ENCODE measurements at regions not wholly inside any gene's neighbourhood (a gene's known extent, or its start where the extent isn't known, plus 50 kb on each side); places are given as distances from the start of the nearest gene placed in this dataset.

DNA sequence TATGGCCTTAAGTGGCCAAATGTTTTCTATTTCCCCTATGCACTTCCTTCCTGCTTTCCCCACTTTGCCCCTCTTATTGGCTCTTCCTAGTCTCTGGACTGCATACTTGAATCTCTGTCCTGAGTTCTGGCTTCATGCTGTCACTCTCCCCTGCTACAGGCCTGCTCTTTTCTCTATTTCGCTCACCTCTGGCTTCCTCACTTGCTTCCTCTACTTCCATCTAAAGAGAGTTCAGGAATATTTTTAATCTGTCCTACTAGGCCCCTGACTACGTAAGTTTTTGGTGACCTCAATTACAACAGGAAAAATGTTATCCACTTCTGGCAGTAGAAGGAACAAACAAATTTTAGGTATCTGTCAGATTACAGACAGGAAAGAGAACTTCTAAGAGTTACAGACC, 65.7 kb upstream of the WDR17 start:
- no peak for DNase-seq (ENCODE audit: missing footprints)
- no peak for ATAC-seq
- intact Hi-C loops (cut with DNase I), result no loop called here

DNA sequence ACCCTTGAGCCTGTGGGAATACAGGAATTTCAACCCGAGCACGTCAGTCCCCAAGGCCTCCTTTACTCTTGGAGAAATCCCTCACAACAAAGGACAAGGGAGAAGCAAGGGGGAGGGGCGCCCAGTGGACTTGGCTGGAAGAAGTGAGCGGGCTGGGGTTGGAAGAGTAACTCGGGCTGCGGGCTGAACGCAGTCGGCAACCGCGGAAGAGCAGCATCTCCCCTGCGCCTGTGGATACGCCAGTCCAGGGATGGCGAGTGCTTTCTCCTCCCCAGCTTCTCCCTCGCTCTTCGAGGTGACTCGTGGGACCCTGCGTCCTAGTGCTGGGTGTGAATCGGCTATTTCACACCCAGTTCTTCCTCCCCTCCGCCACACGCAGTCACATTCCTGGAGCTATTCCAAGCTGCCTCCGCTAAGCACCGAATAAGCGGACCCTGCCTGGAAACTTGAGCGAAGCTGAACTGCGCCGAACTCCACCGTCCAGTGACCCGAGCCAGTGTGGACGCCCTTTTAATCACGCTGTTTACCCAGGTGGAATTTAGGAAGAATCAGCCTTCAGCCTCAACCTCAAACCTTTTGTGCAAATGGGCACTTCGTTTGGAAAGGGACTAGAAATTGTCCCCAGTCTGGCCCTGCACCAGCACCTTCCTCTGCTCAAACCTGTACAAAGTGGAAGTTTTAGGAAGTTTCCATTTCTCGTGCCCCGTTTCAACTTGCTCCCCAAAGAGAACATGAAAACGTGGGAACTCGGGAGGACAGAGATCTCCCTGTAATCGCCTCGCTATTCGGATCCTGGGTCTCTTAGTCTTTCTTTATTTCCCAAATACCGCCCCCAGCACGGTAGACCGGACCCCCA, 64.3 kb upstream of the WDR17 start:
- DNase-seq (ENCODE audit: missing footprints) (no peak), ATAC-seq (no peak)
- intact Hi-C loops (cut with DNase I), result no loop called here

DNA sequence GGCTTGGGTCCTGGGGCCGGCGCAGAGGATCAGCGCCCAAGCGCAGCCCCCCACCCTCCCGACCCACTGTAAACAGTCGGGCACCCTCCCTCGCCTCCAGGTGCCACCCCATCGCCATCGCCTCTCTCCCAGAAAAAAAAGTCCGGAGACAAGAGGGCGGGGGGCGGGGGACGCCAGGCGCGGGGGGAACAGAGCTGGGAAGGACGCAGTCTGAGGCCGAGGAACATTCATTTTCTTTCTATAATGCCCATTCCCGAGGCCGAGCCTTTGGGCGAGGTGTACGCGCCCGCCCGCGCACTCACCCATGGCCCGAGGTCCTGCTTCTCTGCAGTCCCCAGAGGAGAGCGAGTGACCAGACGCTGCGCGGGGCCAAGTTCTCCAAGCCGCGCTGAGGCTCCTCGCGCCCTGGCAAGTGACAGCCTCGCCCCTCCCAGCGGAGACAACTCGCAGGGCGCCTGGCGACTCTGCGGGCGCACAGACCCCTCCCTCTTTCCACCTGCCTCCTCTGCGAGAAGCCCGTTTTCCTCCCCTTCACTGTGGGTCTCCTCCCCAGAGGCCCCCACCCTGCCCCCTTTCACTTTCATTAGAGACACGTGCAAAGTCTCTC, 63.5 kb upstream of the WDR17 start:
- no peak for ATAC-seq
- intact Hi-C loops (cut with DNase I), result no loop called here
- no peak for DNase-seq (ENCODE audit: missing footprints)

DNA sequence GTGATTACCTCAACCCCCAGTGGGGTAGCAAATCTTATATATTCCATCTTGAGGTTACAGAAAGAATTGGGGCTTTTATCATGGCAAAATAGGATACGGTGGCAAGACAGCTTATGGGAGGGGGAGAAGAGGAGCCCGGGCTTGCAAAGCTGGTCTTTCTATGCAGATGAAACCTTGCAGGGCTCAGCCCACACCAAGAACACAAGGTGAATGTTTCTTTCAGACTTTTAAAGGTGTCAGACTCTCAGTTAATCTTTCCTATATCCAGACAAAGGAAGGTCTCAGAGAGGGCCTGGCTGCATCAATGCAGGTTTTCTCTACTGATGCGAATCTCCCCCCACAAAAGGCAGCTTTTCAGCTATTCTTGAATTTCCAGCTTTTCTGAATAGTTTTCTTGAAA, 59.9 kb upstream of the WDR17 start:
- intact Hi-C loops (cut with DNase I), result no loop called here
- DNase-seq (ENCODE audit: missing footprints) (no peak), ATAC-seq (no peak)

DNA sequence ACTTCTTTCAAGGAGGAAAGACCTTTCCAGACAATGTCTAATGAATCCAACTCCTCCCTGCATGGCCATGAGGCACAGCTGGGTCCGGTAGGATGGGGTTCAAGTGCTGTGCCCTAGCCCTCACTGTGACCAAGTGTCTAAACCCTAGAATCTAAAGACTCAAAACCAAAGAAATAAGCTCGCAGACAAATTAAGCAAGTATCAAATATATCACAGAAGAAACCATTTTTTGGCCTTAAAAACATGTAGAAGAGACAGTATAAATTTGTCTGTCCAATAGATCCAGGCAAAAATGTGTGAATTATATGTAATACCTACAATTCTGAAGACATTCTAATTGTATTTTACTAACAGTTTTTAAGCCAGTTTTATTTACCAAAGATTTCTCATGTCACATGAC, 56.4 kb upstream of the WDR17 start:
- no peak for DNase-seq (ENCODE audit: missing footprints)
- no peak for ATAC-seq
- intact Hi-C loops (cut with DNase I), result no loop called here

DNA sequence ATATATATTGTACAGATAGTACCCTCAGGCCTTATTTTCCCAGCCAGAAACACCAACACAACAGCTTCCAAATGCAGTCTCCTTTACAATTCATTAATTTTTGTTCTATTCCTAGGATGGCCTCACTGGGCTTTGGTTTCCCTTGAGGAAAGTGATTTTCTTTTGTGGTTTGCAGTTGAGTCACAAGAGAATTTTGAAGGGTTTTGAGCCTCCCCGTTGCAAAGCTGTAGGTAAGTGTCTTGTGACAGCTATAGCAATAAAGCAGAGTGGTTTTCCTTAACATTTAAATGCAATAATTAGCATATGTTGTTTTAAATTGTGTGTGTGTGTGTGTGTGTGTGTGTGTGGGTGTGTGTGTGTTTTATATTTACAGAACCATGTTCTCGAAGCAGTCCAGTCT, 54.1 kb upstream of the WDR17 start:
- intact Hi-C loops (cut with DNase I), result no loop called here
- DNase-seq (ENCODE audit: missing footprints) (no peak), ATAC-seq (no peak)

DNA sequence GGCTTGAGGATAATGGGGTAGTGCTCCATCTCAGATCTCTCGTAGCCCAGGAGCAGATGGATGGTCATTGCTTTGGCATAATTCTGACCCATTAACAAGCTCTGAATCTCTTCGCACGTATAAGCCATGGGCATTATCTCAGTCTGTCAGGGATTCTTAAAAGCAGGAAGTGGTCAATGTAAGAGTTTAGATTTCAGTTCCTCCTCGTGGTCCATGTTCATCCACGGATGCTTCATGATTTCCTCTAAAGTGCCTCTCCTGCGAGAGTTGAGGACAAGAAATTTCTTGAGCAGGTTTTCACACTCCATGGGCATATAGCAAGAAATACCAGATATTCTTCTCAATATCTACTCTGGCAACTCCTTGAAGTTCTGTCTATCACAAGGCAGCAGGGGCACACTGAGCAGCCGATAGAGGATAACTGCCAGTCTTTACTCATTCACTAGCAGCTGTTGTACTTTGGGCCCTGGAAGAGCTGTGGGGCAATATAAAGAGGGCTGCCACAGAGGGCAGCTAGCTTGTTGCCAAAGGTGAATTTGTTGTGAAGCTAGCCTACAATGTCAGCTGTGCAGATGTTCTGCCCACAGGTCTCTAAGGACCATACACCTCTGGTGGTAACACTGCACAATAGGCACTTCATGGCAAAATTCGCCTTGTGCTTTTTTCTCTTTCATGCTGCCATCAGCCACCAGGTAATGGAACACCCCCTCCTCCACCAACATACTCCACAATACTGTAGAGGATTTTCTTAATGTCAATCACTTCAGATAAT, 52.0 kb upstream of the WDR17 start:
- no peak for ATAC-seq
- no peak for DNase-seq (ENCODE audit: missing footprints)
- intact Hi-C loops (cut with DNase I), result no loop called here

DNA sequence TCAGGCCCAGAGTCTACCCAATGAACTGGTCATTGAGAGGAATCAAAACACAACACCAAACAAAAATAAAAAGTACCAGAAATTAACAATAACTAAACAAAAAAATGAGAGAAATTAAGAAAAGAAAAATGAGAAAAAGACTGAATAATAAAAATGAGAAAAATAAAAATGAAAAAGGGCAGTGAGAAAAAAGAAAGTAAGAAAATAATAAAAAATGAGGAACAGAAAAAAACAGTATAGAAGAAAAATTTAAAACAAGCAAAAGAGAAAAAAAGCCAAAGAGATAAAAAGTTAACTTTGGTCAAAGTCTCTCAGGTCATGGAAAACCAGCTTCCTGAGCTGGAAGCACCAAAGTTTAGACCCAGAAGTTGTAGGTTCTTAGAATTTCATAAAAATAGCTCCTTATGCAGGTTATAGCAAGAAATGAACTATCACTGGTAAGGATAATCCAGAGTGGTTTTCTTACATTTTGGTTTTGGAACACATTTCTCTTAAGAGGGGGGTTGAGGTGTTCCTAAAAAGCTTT, 51.0 kb upstream of the WDR17 start:
- DNase-seq (ENCODE audit: missing footprints) (no peak), ATAC-seq (no peak)
- intact Hi-C loops (cut with DNase I), result no loop called here

Measured in Right ventricle myocardium inferior (tissue), 1 donor.